Muscle layer of colon (tissue), 2 donors: ENCODE measurements at regions not wholly inside any gene's neighbourhood (a gene's known extent, or its start where the extent isn't known, plus 50 kb on each side); places are given as distances from the start of the nearest gene placed in this dataset.
"Not testable (repeated sequence)": the region's sequence is repeated elsewhere in the genome, so short reads cannot be mapped to it uniquely, and the experiment has no call there.

ENCODE experiments used
- H3K27ac ChIP-seq: one replicate; pipeline ENCODE4 v1.7.0; 2013; ENCODE audit warnings: low read depth, mild to moderate bottlenecking, low read length, moderate library complexity
- H3K27me3 ChIP-seq, 2 donors: one replicate each; pipeline ENCODE4 v1.7.0; 2013; ENCODE audit warnings: low read length in 2 of 2, mild to moderate bottlenecking in 2 of 2; ENCODE audit not compliant: insufficient read depth in 2 of 2, control insufficient read depth in 1 of 2
- H3K36me3 ChIP-seq: one replicate; pipeline ENCODE4 v1.7.0; 2013; ENCODE audit warnings: mild to moderate bottlenecking, low read length; ENCODE audit not compliant: insufficient read depth
- H3K4me1 ChIP-seq: one replicate; pipeline ENCODE4 v1.7.0; 2013; ENCODE audit warnings: mild to moderate bottlenecking, low read length; ENCODE audit not compliant: insufficient read depth
- H3K4me3 ChIP-seq, 2 donors: one replicate each; pipeline ENCODE4 v1.7.0; 2013; ENCODE audit warnings: low read length in 2 of 2, low read depth in 1 of 2, mild to moderate bottlenecking in 1 of 2, moderate library complexity in 1 of 2
- H3K9ac ChIP-seq: one replicate; pipeline ENCODE4 v1.7.0; 2013; ENCODE audit warnings: low read length
- H3K9me3 ChIP-seq: one replicate; pipeline ENCODE4 v1.7.0; 2013; ENCODE audit warnings: mild to moderate bottlenecking, low read length
- donor health status: abdominal sarcoma.
- donor health status: Adenocarcinoma of cecum.

DNA sequence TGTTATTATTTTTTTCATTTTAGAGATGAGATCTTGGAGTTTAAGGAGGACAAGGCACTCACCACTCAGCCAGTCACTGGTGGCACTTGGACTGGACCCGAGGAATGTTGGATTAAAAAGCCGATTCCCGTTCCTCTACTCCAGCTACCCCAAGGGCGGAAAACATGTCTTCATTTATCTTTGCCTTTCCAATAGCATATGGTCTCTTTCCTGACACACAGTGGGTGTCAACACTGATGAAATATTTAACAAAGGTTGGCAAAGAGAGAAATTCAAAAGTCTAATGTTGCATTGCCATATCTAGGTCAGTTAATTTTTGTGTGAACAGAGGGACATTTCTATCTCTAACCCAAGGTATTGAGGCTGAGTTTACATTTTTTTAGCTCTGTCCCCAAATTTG lies 459.7 kb downstream of the RBFOX1 start:
- Histone ChIP-seq H3K27me3 (no peaks in the 10 kb centered on the region), H3K9ac (no peak overlapping the region), H3K27ac (no peak overlapping the region), H3K4me3 (no peak overlapping the region), H3K36me3 (no peaks in the 10 kb centered on the region), H3K9me3 (no peaks in the 10 kb centered on the region), H3K4me1 (no peaks in the 10 kb centered on the region)

GRCh38 chr16:7791028-7791590 lies 458.5 kb downstream of the RBFOX1 start:
- Histone ChIP-seq H3K4me1 (no peaks in the 10 kb centered on the region), H3K27ac (no peak overlapping the region), H3K27me3 (no peaks in the 10 kb centered on the region), H3K4me3 (no peak overlapping the region), H3K9ac (no peak overlapping the region), H3K36me3 (no peaks in the 10 kb centered on the region), H3K9me3 (no peaks in the 10 kb centered on the region)

DNA sequence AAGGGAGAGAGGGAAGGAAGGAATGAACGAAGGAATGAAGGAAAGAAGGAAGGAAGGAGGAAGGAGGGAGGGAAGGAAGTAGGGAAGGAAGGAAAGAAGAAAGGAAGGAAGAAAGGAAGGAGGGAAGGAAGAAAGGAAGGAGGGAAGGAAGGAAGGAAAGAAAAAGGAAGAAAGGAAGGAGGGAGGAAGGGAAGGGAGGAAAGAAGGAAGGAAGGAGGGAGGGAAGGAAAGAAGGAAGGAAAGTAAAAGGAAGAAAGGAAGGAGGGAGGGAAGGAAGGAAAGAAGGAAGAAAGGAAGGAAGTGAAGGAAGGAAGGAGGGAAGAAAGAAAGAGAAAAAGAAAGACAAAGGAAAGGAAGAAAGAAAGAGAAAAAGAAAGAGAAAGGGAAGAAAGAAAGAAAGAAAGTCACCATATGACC lies 442.4 kb downstream of the RBFOX1 start:
- no peak overlapping the region for H3K27ac ChIP-seq
- no peak overlapping the region for H3K4me3 ChIP-seq
- H3K36me3 ChIP-seq: no peaks in the 10 kb centered on the region
- no peak overlapping the region for H3K9ac ChIP-seq
- H3K4me1 ChIP-seq: no peaks in the 10 kb centered on the region
- no peaks in the 10 kb centered on the region for H3K27me3 ChIP-seq
- no peaks in the 10 kb centered on the region for H3K9me3 ChIP-seq

DNA sequence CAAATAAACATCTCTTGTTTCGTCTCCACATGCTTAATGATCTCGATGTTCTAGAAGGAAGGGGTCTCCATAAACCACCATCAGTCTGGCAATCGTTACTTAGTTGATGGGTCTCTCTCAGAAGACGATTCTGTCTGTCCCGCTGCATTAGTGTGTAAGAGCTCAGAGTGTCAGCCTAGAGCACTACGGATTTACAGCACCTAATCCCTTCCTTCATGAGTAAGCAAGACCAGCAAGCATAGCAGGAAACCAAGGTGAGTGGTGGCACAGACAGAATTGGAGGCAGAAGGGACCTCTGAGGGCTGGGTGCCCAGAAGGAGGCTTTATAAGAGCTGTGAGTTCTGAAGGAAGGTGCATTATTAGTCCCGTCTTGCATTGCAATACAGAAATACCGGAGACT lies 440.1 kb downstream of the RBFOX1 start:
- Histone ChIP-seq H3K4me1 (no peaks in the 10 kb centered on the region), H3K27me3 (no peaks in the 10 kb centered on the region), H3K27ac (no peak overlapping the region), H3K9ac (no peak overlapping the region), H3K4me3 (no peak overlapping the region), H3K36me3 (no peaks in the 10 kb centered on the region), H3K9me3 (no peaks in the 10 kb centered on the region)

DNA sequence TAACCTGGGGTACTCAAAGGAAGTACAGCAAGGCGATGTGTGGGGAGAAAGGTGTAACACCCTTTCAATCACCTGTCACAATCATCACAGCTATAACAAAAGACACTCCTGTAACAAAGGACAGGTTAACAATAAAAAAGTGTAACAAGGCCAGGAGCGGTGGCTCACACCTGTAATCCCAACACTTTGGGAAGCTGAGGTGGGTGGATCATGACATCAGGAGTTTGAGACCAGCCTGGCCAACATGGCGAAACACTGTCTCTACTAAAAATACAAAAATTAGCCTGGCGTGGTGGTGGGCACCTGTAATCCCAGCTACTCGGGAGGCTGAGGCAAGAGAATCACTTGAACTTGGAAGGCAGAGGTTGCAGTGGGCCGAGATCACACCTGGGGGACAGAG lies 436.4 kb downstream of the RBFOX1 start:
- not testable (repeated sequence) for H3K9me3 ChIP-seq, H3K4me3 ChIP-seq, H3K27me3 ChIP-seq, H3K36me3 ChIP-seq, H3K4me1 ChIP-seq, H3K9ac ChIP-seq, H3K27ac ChIP-seq

- H3K27me3 ChIP-seq: no peaks in the 10 kb centered on the region
- H3K27ac ChIP-seq: no peak overlapping the region
- H3K9me3 ChIP-seq: no peaks in the 10 kb centered on the region
- H3K36me3 ChIP-seq: no peaks in the 10 kb centered on the region
- no peaks in the 10 kb centered on the region for H3K4me1 ChIP-seq
- H3K9ac ChIP-seq: no peak overlapping the region
- H3K4me3 ChIP-seq: no peak overlapping the region
These were observed 432.5 kb downstream of the RBFOX1 start for GRCh38 chr16:7765079-7765550.

GRCh38 chr16:7763111-7763510 lies 430.5 kb downstream of the RBFOX1 start:
- H3K36me3 ChIP-seq: no peaks in the 10 kb centered on the region
- H3K9ac ChIP-seq: no peak overlapping the region
- H3K4me3 ChIP-seq: no peak overlapping the region
- no peaks in the 10 kb centered on the region for H3K9me3 ChIP-seq
- H3K4me1 ChIP-seq: no peaks in the 10 kb centered on the region
- H3K27ac ChIP-seq: no peak overlapping the region
- no peaks in the 10 kb centered on the region for H3K27me3 ChIP-seq
